Nephron (organoid): ENCODE measurements at regions not wholly inside any gene's neighbourhood (a gene's known extent, or its start where the extent isn't known, plus 50 kb on each side); places are given as distances from the start of the nearest gene placed in this dataset.
A peak's percentile ranks its signal among the peaks of the same experiment; 100 is the strongest.

Experiments used
- H3K27ac Mint-ChIP-seq, 3 experiments: 2 replicates each; pipeline ENCODE4 v1.8.0; 2020; ENCODE audit warnings: mixed read lengths in 3 of 3, mild to moderate bottlenecking in 2 of 3, moderate library complexity in 1 of 3
- H3K27me3 Mint-ChIP-seq: 2 replicates; pipeline ENCODE4 v1.8.0; 2021; ENCODE audit warnings: low read depth, mild to moderate bottlenecking, moderate library complexity, mixed read lengths
- H3K36me3 Mint-ChIP-seq: 2 replicates; pipeline ENCODE4 v1.8.0; 2020; ENCODE audit warnings: low read depth, mixed read lengths
- H3K4me1 Mint-ChIP-seq: 2 replicates; pipeline ENCODE4 v1.8.0; 2020; ENCODE audit warnings: mixed read lengths
- H3K4me3 Mint-ChIP-seq, 3 experiments: 2 replicates each; pipeline ENCODE4 v1.8.0; 2020; ENCODE audit warnings: mild to moderate bottlenecking in 3 of 3, mixed read lengths in 3 of 3, moderate library complexity in 2 of 3
- H3K9me3 Mint-ChIP-seq: 2 replicates; pipeline ENCODE4 v1.8.0; 2020; ENCODE audit warnings: mixed read lengths
- TF ChIP-seq, protein P1 (sequence below), 3 experiments: fragments of 200-600 bp; sonication (generic); IDR thresholded peaks; one replicate each; pipeline ENCODE4 v1.5.0; 2021; ENCODE audit warnings: antibody characterized with exemption in 3 of 3; ENCODE audit not compliant: unreplicated experiment in 3 of 3

DNA sequence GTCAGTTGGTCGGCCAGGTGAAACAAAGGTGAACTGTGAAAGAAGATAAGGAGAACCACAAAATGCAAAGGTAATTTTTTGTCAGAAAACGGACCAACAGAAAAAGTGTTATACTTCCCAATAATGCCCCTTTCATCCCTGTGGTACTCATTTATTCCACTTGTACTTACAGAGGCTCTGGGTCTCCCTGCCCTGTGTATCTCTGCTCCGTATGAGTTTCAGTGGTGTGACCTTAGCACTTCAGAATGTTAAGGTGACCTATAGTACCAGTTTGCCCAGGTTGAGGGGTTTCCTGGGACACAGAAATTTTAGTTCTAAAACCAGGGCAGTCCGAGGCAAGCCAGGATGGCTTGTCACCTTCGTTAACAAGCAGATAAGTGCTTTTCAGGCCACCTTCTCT is 254.8 kb downstream of the OLFM3 start:
- H3K4me3 Mint-ChIP-seq, result no peak overlapping the region
- no peaks in the 10 kb centered on the region for H3K36me3 Mint-ChIP-seq
- peak overlapping the region in 1 of 3 experiments; percentile 4 for H3K27ac Mint-ChIP-seq
- H3K9me3 Mint-ChIP-seq, result no peaks in the 10 kb centered on the region
- no peaks in the 10 kb centered on the region for H3K27me3 Mint-ChIP-seq
- no peaks in the 10 kb centered on the region for H3K4me1 Mint-ChIP-seq
- TF ChIP-seq, protein P1, sequence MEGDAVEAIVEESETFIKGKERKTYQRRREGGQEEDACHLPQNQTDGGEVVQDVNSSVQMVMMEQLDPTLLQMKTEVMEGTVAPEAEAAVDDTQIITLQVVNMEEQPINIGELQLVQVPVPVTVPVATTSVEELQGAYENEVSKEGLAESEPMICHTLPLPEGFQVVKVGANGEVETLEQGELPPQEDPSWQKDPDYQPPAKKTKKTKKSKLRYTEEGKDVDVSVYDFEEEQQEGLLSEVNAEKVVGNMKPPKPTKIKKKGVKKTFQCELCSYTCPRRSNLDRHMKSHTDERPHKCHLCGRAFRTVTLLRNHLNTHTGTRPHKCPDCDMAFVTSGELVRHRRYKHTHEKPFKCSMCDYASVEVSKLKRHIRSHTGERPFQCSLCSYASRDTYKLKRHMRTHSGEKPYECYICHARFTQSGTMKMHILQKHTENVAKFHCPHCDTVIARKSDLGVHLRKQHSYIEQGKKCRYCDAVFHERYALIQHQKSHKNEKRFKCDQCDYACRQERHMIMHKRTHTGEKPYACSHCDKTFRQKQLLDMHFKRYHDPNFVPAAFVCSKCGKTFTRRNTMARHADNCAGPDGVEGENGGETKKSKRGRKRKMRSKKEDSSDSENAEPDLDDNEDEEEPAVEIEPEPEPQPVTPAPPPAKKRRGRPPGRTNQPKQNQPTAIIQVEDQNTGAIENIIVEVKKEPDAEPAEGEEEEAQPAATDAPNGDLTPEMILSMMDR (IDR thresholded peaks at IDR 0.05; ENCODE audit: unreplicated experiment in 3 of 3), result no peak

DNA sequence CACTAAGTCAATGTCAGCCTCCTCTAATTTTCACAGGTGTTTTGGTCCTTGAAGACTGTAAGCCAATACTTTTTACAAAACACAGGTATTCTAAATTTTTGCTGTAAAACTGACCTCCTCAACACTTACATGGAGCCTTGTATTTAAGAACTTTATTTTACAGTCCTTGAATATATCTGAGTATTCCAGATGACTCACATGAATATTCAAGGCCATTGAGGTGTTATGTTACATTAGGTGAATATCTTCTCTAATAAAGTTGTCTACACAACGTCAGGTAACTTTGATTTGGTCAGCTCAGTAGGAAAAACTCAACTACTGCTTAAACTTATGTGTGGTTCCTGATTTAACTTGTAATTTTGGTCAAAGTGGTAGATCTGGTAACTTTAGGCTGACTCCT is 254.2 kb downstream of the OLFM3 start:
- TF ChIP-seq, protein P1 (IDR thresholded peaks at IDR 0.05; ENCODE audit: unreplicated experiment in 3 of 3), result no peak
- Mint-ChIP-seq H3K4me1 (no peaks in the 10 kb centered on the region), H3K4me3 (no peak overlapping the region), H3K27me3 (no peaks in the 10 kb centered on the region), H3K9me3 (no peaks in the 10 kb centered on the region), H3K27ac (no peak overlapping the region), H3K36me3 (no peaks in the 10 kb centered on the region)

DNA sequence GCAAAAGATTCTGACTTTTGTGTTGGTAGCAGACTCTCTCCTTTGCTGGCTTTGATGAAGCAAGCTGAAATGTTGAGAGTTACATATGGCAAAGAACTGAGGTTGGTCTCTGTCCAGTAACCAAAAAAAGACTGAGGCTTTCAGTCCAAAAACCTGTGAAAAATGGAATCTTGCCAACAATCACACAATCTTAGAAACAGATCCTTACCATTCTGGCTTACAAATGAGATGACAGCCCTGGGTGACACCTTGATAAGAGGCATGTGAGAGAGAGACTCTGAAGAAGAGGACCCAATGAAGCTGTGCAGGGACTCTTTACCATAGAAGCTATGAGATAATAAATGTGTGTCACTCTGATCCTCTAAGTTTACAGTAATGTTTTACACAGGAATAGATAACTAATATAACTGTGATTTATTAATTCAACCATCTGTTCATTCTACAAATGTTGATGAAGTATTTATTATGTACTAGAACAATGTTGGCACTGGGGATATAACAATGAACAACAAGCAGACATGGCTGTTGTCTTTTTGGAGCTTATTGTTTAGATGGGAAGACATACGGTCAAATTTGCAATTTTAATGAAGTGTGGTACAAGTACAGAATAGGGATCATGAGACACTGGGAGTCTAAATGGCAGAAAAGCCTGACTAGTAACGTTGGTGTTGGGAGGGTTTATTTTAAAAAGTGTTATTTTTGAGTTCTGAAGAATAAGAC is 251.0 kb downstream of the OLFM3 start:
- no peaks in the 10 kb centered on the region for H3K9me3 Mint-ChIP-seq
- no peaks in the 10 kb centered on the region for H3K36me3 Mint-ChIP-seq
- no peaks in the 10 kb centered on the region for H3K4me1 Mint-ChIP-seq
- TF ChIP-seq, protein P1 (IDR thresholded peaks at IDR 0.05; ENCODE audit: unreplicated experiment in 3 of 3), result no peak
- no peak overlapping the region for H3K27ac Mint-ChIP-seq
- no peaks in the 10 kb centered on the region for H3K27me3 Mint-ChIP-seq
- no peak overlapping the region for H3K4me3 Mint-ChIP-seq

DNA sequence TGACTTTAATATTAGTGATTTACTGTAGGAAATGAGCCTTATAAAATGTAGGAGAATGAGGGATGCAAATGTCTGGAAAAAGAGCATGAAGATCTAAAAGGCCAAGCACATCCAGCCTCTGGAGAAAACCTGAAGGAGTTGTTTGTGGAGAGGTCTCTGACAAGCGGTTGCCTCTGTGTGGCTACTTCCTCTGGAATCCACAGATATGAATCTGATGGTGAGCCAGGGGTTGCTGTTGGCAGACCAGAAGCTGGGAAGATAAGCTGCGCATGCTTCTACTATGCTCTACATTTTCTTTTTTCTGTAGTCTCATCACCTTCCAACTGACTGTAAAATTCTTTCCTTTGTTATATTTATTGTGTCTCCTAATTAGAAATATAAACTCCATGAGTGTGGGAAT is 248.6 kb downstream of the OLFM3 start:
- Mint-ChIP-seq H3K4me1 (no peaks in the 10 kb centered on the region), H3K36me3 (no peaks in the 10 kb centered on the region), H3K27ac (no peak overlapping the region), H3K4me3 (no peak overlapping the region), H3K27me3 (no peaks in the 10 kb centered on the region), H3K9me3 (peaks cover under 1% of the 10 kb centered on the region)
- TF ChIP-seq, protein P1 (IDR thresholded peaks at IDR 0.05; ENCODE audit: unreplicated experiment in 3 of 3), result no peak
